Liver (tissue), 8 donors: ENCODE measurements at regions not wholly inside any gene's neighbourhood (a gene's known extent, or its start where the extent isn't known, plus 50 kb on each side); places are given as distances from the start of the nearest gene placed in this dataset.

Experiments
- DNase-seq: peaks from one replicate; pipeline ENCODE4 v3.0.0-alpha.2; 2017; ENCODE audit warnings: low spot score
- H3K27ac ChIP-seq, 2 donors: one replicate each; pipeline ENCODE4 v1.7.0; 2013; ENCODE audit warnings: inconsistent platforms in 2 of 2, low read length in 2 of 2, control low read depth in 1 of 2, low read depth in 1 of 2, mild to moderate bottlenecking in 1 of 2
- H3K27me3 ChIP-seq, 4 donors: one replicate each; pipeline versions ENCODE4 v1.6.1 to v1.7.0; 2013; ENCODE audit warnings: low read length in 3 of 4, inconsistent platforms in 1 of 4, mild to moderate bottlenecking in 1 of 4, moderate library complexity in 1 of 4; ENCODE audit not compliant: control insufficient read depth in 4 of 4, insufficient read depth in 4 of 4
- H3K36me3 ChIP-seq, 4 donors: one replicate each; pipeline versions ENCODE4 v1.6.1 to v1.7.0; 2013; ENCODE audit warnings: low read length in 3 of 4, mild to moderate bottlenecking in 3 of 4, low read depth in 1 of 4, moderate library complexity in 1 of 4; ENCODE audit not compliant: control insufficient read depth in 4 of 4, insufficient read depth in 3 of 4
- H3K4me1 ChIP-seq, 4 donors: one replicate each; pipeline versions ENCODE4 v1.6.1 to v1.7.0; 2013; ENCODE audit warnings: low read length in 3 of 4, mild to moderate bottlenecking in 3 of 4, moderate library complexity in 1 of 4; ENCODE audit not compliant: control insufficient read depth in 4 of 4, insufficient read depth in 4 of 4
- H3K4me3 ChIP-seq, 3 donors: one replicate each; pipeline versions ENCODE4 v1.6.1 to v1.7.0; 2013; ENCODE audit warnings: low read length in 3 of 3, control low read depth in 1 of 3, low read depth in 1 of 3, mild to moderate bottlenecking in 1 of 3
- H3K9ac ChIP-seq, 2 donors: one replicate each; pipeline ENCODE4 v1.7.0; 2013; ENCODE audit warnings: low read length in 2 of 2, mild to moderate bottlenecking in 2 of 2, moderate library complexity in 2 of 2, control low read depth in 1 of 2, low read depth in 1 of 2
- H3K9me3 ChIP-seq, 4 donors: one replicate each; pipeline versions ENCODE4 v1.6.1 to v1.7.0; 2013; ENCODE audit warnings: low read length in 3 of 4; ENCODE audit not compliant: control insufficient read depth in 4 of 4
- ATF3 ChIP-seq: IDR thresholded peaks from 2 replicates; pipeline ENCODE4 v1.6.1; 2016; ENCODE audit warnings: antibody characterized with exemption
- CTCF ChIP-seq: fragments of 150-350 bp; IDR thresholded peaks from 2 replicates; pipeline ENCODE4 v1.5.1; 2017; ENCODE audit warnings: improper control_type of control experiment, low read depth, low read length; ENCODE audit not compliant: missing input control
- FOXA1 ChIP-seq: IDR thresholded peaks from 2 replicates; pipeline ENCODE4 v1.6.1; 2016; ENCODE audit warnings: antibody characterized with exemption
- FOXA2 ChIP-seq: IDR thresholded peaks from 2 replicates; pipeline ENCODE4 v1.6.1; 2016; ENCODE audit warnings: antibody characterized with exemption
- GABPA ChIP-seq, 2 donors: IDR thresholded peaks in 1 of 2; conservative IDR thresholded peaks in 1 of 2; 2 replicates each; pipeline ENCODE4 v1.6.1; 2016; ENCODE audit warnings: antibody characterized with exemption in 2 of 2, mild to moderate bottlenecking in 1 of 2, moderate library complexity in 1 of 2
- HNF4A ChIP-seq, 2 donors: conservative IDR thresholded peaks; 2 replicates each; pipeline ENCODE4 v1.6.1; 2016; ENCODE audit warnings: antibody characterized with exemption in 2 of 2, mild to moderate bottlenecking in 2 of 2
- HNF4G ChIP-seq: IDR thresholded peaks from 2 replicates; pipeline ENCODE4 v1.6.1; 2016; ENCODE audit warnings: antibody characterized with exemption
- MAX ChIP-seq: IDR thresholded peaks from 2 replicates; pipeline ENCODE4 v1.6.1; 2016; ENCODE audit warnings: antibody characterized with exemption
- NR2F2 ChIP-seq: IDR thresholded peaks from 2 replicates; pipeline ENCODE4 v1.6.1; 2016; ENCODE audit warnings: antibody characterized with exemption
- RAD21 ChIP-seq, 2 donors: IDR thresholded peaks; 2 replicates each; pipeline ENCODE4 v1.6.1; 2016; ENCODE audit warnings: antibody characterized with exemption in 2 of 2, mild to moderate bottlenecking in 2 of 2
- REST ChIP-seq: IDR thresholded peaks from 2 replicates; pipeline ENCODE4 v1.6.1; 2016; ENCODE audit warnings: antibody characterized with exemption, mild to moderate bottlenecking
- RXRA ChIP-seq, 2 donors: IDR thresholded peaks; 2 replicates each; pipeline ENCODE4 v1.6.1; 2017 to 2018; ENCODE audit warnings: antibody characterized with exemption in 2 of 2, mild to moderate bottlenecking in 1 of 2
- SP1 ChIP-seq: IDR thresholded peaks from 2 replicates; pipeline ENCODE4 v1.6.1; 2018; ENCODE audit warnings: antibody characterized with exemption, mild to moderate bottlenecking
- TAF1 ChIP-seq: conservative IDR thresholded peaks from 2 replicates; pipeline ENCODE4 v1.6.1; 2016; ENCODE audit warnings: antibody characterized with exemption, mild to moderate bottlenecking
- ZBTB33 ChIP-seq: IDR thresholded peaks from 2 replicates; pipeline ENCODE4 v1.6.1; 2016; ENCODE audit warnings: antibody characterized with exemption
- WGBS: extraction: QIAGEN DNeasy Blood & Tissue Kit; methylation state at CpG from one replicate; pipeline ENCODE4 v1.1.7; 2013; 5-methylcytosine and 5-hydroxymethylcytosine counted together
- donor health status: healthy.
- donor health status: healthy.
- donor health status: healthy.
- donor health status: healthy.
- donor health status: healthy.

- Histone ChIP-seq H3K9ac (no peak overlapping the region), H3K4me3 (no peak overlapping the region), H3K9me3 (no peaks in the 10 kb centered on the region), H3K27me3 (no peaks in the 10 kb centered on the region), H3K36me3 (no peaks in the 10 kb centered on the region), H3K27ac (no peak overlapping the region), H3K4me1 (no peaks in the 10 kb centered on the region)
- TF ChIP-seq TAF1 (no peak), REST (no peak), HNF4A (conservative IDR thresholded peaks at IDR 0.05) (no peak), FOXA1 (no peak), HNF4G (no peak), ZBTB33 (no peak), NR2F2 (no peak), MAX (no peak), CTCF (no peak), ATF3 (no peak), SP1 (no peak), FOXA2 (no peak), RXRA (IDR thresholded peaks at IDR 0.05) (no peak), RAD21 (IDR thresholded peaks at IDR 0.05) (no peak)
- WGBS, result 41% methylated on average over 1 of the region's 1 CpG
- no peak for DNase-seq
Observed at GRCh38 chr13:50676602-50677001, 166.9 kb downstream of the DLEU7 start.

GRCh38 chr13:50677258-50677657, 166.2 kb downstream of the DLEU7 start:
- no peaks in the 10 kb centered on the region for H3K9me3 ChIP-seq
- no peaks in the 10 kb centered on the region for H3K27me3 ChIP-seq
- no peak for TF ChIP-seq MAX
- no peak for TF ChIP-seq CTCF
- TF ChIP-seq REST, result no peak
- no peak for TF ChIP-seq NR2F2
- TF ChIP-seq HNF4G, result no peak
- TF ChIP-seq GABPA (IDR thresholded peaks at IDR 0.05 in 1 of 2, conservative IDR thresholded peaks at IDR 0.05 in 1 of 2), result no peak
- TF ChIP-seq ATF3, result no peak
- no peak for TF ChIP-seq RAD21 (IDR thresholded peaks at IDR 0.05)
- no peak overlapping the region for H3K9ac ChIP-seq
- no peaks in the 10 kb centered on the region for H3K4me1 ChIP-seq
- H3K36me3 ChIP-seq, result no peaks in the 10 kb centered on the region
- 93% methylated on average over 5 of the region's 5 CpGs for WGBS
- no peak overlapping the region for H3K4me3 ChIP-seq
- DNase-seq, result no peak
- no peak overlapping the region for H3K27ac ChIP-seq
